Fibroblast of lung (primary cell): ENCODE measurements at regions not wholly inside any gene's neighbourhood (a gene's known extent, or its start where the extent isn't known, plus 50 kb on each side); places are given as distances from the start of the nearest gene placed in this dataset.

Experiments
- DNase-seq, 2 donors: peaks; one replicate each; pipeline versions ENCODE4 v3.0.0 to v3.0.0-alpha.2; 2010; ENCODE audit warnings: low read depth in 2 of 2
- H2AFZ ChIP-seq: 2 replicates; pipeline ENCODE4 v1.5.1; 2012; ENCODE audit warnings: low read length, control low read depth, inconsistent platforms
- H3K27ac ChIP-seq: 2 replicates; pipeline ENCODE4 v1.5.1; 2011; ENCODE audit warnings: low read length, control low read depth; ENCODE audit not compliant: insufficient read depth
- H3K27me3 ChIP-seq: 2 replicates; pipeline ENCODE4 v1.5.1; 2011; ENCODE audit warnings: mild to moderate bottlenecking, low read length; ENCODE audit not compliant: control insufficient read depth, insufficient read depth
- H3K36me3 ChIP-seq: 2 replicates; pipeline ENCODE4 v1.5.1; 2011; ENCODE audit warnings: low read length; ENCODE audit not compliant: control insufficient read depth, insufficient read depth
- H3K4me1 ChIP-seq: 2 replicates; pipeline ENCODE4 v1.5.1; 2011; ENCODE audit warnings: low read length; ENCODE audit not compliant: control insufficient read depth, insufficient read depth; ENCODE audit errors: extremely low read depth
- H3K4me2 ChIP-seq: 2 replicates; pipeline ENCODE4 v1.5.1; 2011; ENCODE audit warnings: low read length, control low read depth; ENCODE audit not compliant: insufficient read depth; ENCODE audit errors: extremely low read depth
- H3K4me3 ChIP-seq, 4 experiments: fragments of 200-600 bp in 1 of 4; sonication (generic) in 1 of 4; replicated peaks in 1 of 4; 2 replicates each; pipeline ENCODE4 v1.5.1; 2011 to 2016; ENCODE audit warnings: low read length in 4 of 4, low read depth in 3 of 4, mild to moderate bottlenecking in 3 of 4, control low read depth in 2 of 4, inconsistent platforms in 1 of 4, mixed read lengths in 1 of 4; ENCODE audit not compliant: insufficient read depth in 1 of 4; ENCODE audit errors: control extremely low read depth in 1 of 4
- H3K79me2 ChIP-seq: 2 replicates; pipeline ENCODE4 v1.5.1; 2012; ENCODE audit warnings: mild to moderate bottlenecking, low read length, inconsistent platforms; ENCODE audit not compliant: control insufficient read depth, insufficient read depth
- H3K9ac ChIP-seq: 2 replicates; pipeline ENCODE4 v1.5.1; 2011; ENCODE audit warnings: mild to moderate bottlenecking, low read length, control low read depth; ENCODE audit not compliant: insufficient read depth
- H3K9me3 ChIP-seq: 2 replicates; pipeline ENCODE4 v1.5.1; 2012; ENCODE audit warnings: low read depth, low read length; ENCODE audit not compliant: control insufficient read depth, insufficient read depth
- H4K20me1 ChIP-seq: 2 replicates; pipeline ENCODE4 v1.5.1; 2011; ENCODE audit warnings: low read length; ENCODE audit not compliant: control insufficient read depth, insufficient read depth; ENCODE audit errors: extremely low read depth
- CTCF ChIP-seq, 2 donors: IDR thresholded peaks in 1 of 2; conservative IDR thresholded peaks in 1 of 2; 1 replicate in 1 of 2; 2 replicates in 1 of 2; pipeline ENCODE4 v1.5.1; 2011 to 2012; ENCODE audit warnings: low read length in 2 of 2, control low read depth in 1 of 2, inconsistent platforms in 1 of 2, low read depth in 1 of 2, mild to moderate bottlenecking in 1 of 2
- EZH2 ChIP-seq: IDR thresholded peaks from 2 replicates; pipeline ENCODE4 v1.5.1; 2012; ENCODE audit warnings: low read length, control low read depth, mild to moderate bottlenecking; ENCODE audit errors: missing control alignments

GRCh38 chr10:8533462-8533861 is 479.0 kb downstream of the GATA3 start:
- Histone ChIP-seq H3K79me2 (no peaks in the 10 kb centered on the region), H3K36me3 (no peaks in the 10 kb centered on the region), H2AFZ (no peak overlapping the region), H3K9me3 (no peaks in the 10 kb centered on the region), H4K20me1 (no peaks in the 10 kb centered on the region), H3K4me1 (no peaks in the 10 kb centered on the region), H3K4me2 (no peak overlapping the region), H3K27me3 (no peaks in the 10 kb centered on the region), H3K27ac (no peak overlapping the region), H3K9ac (no peak overlapping the region), H3K4me3 (no peak overlapping the region)
- DNase-seq, result no peak
- TF ChIP-seq EZH2 (no peak), CTCF (conservative IDR thresholded peaks at IDR 0.05 in 1 of 2, IDR thresholded peaks at IDR 0.05 in 1 of 2; ENCODE audit: low read depth in 1 of 2, low read length in 2 of 2) (no peak)

GRCh38 chr10:8534096-8534495 is 479.6 kb downstream of the GATA3 start:
- no peak overlapping the region for H2AFZ ChIP-seq
- H3K4me1 ChIP-seq, result no peaks in the 10 kb centered on the region
- H4K20me1 ChIP-seq, result no peaks in the 10 kb centered on the region
- no peaks in the 10 kb centered on the region for H3K36me3 ChIP-seq
- TF ChIP-seq CTCF (conservative IDR thresholded peaks at IDR 0.05 in 1 of 2, IDR thresholded peaks at IDR 0.05 in 1 of 2; ENCODE audit: low read depth in 1 of 2, low read length in 2 of 2) (no peak), EZH2 (no peak)
- no peak for DNase-seq
- no peak overlapping the region for H3K27ac ChIP-seq
- no peak overlapping the region for H3K4me3 ChIP-seq
- H3K79me2 ChIP-seq, result no peaks in the 10 kb centered on the region
- no peak overlapping the region for H3K9ac ChIP-seq
- H3K27me3 ChIP-seq, result no peaks in the 10 kb centered on the region
- no peaks in the 10 kb centered on the region for H3K9me3 ChIP-seq
- no peak overlapping the region for H3K4me2 ChIP-seq

DNA sequence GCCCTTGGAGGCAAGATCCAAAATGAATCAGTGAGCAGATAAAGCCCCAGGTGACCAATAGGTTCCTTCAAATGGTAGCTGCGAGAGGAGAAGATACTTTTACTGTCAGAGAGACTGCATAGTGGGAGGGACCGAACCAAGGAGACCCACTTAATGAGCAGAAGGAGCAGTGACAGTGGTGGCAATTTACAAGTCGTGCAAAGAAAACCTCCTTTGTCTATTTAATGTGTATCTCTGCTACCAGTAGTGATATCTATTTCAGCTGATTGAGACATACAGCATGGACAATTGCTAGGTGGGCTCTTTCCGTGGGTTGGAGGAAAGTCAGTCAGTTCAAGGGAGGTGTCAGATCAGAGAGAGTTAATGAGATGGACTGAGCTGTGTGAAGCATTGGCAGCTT is 480.4 kb downstream of the GATA3 start:
- Histone ChIP-seq H3K79me2 (no peaks in the 10 kb centered on the region), H3K9me3 (no peaks in the 10 kb centered on the region), H3K4me2 (no peak overlapping the region), H3K4me1 (no peaks in the 10 kb centered on the region), H3K27ac (no peak overlapping the region), H2AFZ (no peak overlapping the region), H3K9ac (no peak overlapping the region), H3K27me3 (no peaks in the 10 kb centered on the region), H3K4me3 (no peak overlapping the region), H3K36me3 (no peaks in the 10 kb centered on the region), H4K20me1 (no peaks in the 10 kb centered on the region)
- no peak for DNase-seq
- TF ChIP-seq CTCF (conservative IDR thresholded peaks at IDR 0.05 in 1 of 2, IDR thresholded peaks at IDR 0.05 in 1 of 2; ENCODE audit: low read depth in 1 of 2, low read length in 2 of 2) (no peak), EZH2 (no peak)
